ENCODE measurements at regions not wholly inside any gene's neighbourhood (a gene's known extent, or its start where the extent isn't known, plus 50 kb on each side); places are given as distances from the start of the nearest gene placed in this dataset.

GRCh38 chr21:35354078-35354477 is 305.0 kb upstream of the RUNX1 start:
- no peak overlapping the region for H3K4me3 ChIP-seq (ENCODE audit: low read depth, low read length)
- no peak for TF ChIP-seq CTCF (IDR thresholded peaks at IDR 0.05; ENCODE audit: low read depth, low read length)

GRCh38 chr21:35352793-35353192 is 303.7 kb upstream of the RUNX1 start:
- H3K4me3 ChIP-seq (ENCODE audit: low read depth, low read length) = no peak overlapping the region
- no peak for TF ChIP-seq CTCF (IDR thresholded peaks at IDR 0.05; ENCODE audit: low read depth, low read length)

GRCh38 chr21:35352066-35352770 is 303.1 kb upstream of the RUNX1 start:
- no peak for TF ChIP-seq CTCF (IDR thresholded peaks at IDR 0.05; ENCODE audit: low read depth, low read length)
- H3K4me3 ChIP-seq (ENCODE audit: low read depth, low read length) = no peak overlapping the region

- H3K4me3 ChIP-seq (ENCODE audit: low read depth, low read length) = no peak overlapping the region
- TF ChIP-seq CTCF (IDR thresholded peaks at IDR 0.05; ENCODE audit: low read depth, low read length) = no peak
These were observed 302.3 kb upstream of the RUNX1 start for GRCh38 chr21:35351434-35351833.

GRCh38 chr21:35350965-35351364 is 301.9 kb upstream of the RUNX1 start:
- no peak for TF ChIP-seq CTCF (IDR thresholded peaks at IDR 0.05; ENCODE audit: low read depth, low read length)
- H3K4me3 ChIP-seq (ENCODE audit: low read depth, low read length) = no peak overlapping the region

GRCh38 chr21:35349376-35350080 is 300.4 kb upstream of the RUNX1 start:
- H3K4me3 ChIP-seq (ENCODE audit: low read depth, low read length) = no peak overlapping the region
- TF ChIP-seq CTCF (IDR thresholded peaks at IDR 0.05; ENCODE audit: low read depth, low read length) = no peak

GRCh38 chr21:35348686-35349085 is 299.6 kb upstream of the RUNX1 start:
- no peak for TF ChIP-seq CTCF (IDR thresholded peaks at IDR 0.05; ENCODE audit: low read depth, low read length)
- no peak overlapping the region for H3K4me3 ChIP-seq (ENCODE audit: low read depth, low read length)
